Esophagus squamous epithelium (tissue), 4 donors: ENCODE measurements at regions not wholly inside any gene's neighbourhood (a gene's known extent, or its start where the extent isn't known, plus 50 kb on each side); places are given as distances from the start of the nearest gene placed in this dataset.

Experiments
- POLR2A ChIP-seq, 4 donors: fragments of 450-650 bp; IDR thresholded peaks; one replicate each; pipeline ENCODE4 v1.6.1; 2017; ENCODE audit warnings: antibody characterized with exemption in 4 of 4, mild to moderate bottlenecking in 4 of 4, moderate library complexity in 3 of 4
- TF ChIP-seq, protein P1 (sequence below), 6 experiments: fragments of 450-650 bp in 4 of 6; fragments of 200-600 bp in 2 of 6; sonication (generic) in 2 of 6; IDR thresholded peaks; one replicate each; pipeline ENCODE4 v1.5.1; 2016 to 2019; ENCODE audit warnings: antibody characterized with exemption in 6 of 6, mild to moderate bottlenecking in 4 of 6, moderate library complexity in 4 of 6

DNA sequence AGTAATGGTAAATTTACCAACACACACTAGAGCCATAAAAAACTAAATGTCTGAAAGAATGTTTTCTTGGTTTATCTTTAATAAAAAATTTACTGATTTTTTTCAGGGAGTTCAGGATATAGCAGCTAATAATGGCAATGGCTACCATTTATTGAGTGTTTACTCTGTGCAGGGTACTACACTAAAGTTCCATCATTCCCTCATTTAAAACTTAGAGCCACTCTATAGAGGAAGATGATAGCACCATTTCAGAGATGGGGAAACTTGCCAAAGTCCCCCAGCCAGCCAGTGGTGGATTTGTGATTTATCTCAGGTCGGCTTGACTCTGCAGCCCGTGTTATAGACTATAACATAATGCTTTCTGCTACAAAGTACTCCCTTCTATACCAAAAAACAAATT, 86.6 kb downstream of the LSMEM1 start:
- TF ChIP-seq, protein P1, sequence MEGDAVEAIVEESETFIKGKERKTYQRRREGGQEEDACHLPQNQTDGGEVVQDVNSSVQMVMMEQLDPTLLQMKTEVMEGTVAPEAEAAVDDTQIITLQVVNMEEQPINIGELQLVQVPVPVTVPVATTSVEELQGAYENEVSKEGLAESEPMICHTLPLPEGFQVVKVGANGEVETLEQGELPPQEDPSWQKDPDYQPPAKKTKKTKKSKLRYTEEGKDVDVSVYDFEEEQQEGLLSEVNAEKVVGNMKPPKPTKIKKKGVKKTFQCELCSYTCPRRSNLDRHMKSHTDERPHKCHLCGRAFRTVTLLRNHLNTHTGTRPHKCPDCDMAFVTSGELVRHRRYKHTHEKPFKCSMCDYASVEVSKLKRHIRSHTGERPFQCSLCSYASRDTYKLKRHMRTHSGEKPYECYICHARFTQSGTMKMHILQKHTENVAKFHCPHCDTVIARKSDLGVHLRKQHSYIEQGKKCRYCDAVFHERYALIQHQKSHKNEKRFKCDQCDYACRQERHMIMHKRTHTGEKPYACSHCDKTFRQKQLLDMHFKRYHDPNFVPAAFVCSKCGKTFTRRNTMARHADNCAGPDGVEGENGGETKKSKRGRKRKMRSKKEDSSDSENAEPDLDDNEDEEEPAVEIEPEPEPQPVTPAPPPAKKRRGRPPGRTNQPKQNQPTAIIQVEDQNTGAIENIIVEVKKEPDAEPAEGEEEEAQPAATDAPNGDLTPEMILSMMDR (IDR thresholded peaks at IDR 0.05) = no peak
- no peak for TF ChIP-seq POLR2A (IDR thresholded peaks at IDR 0.05)
